ENCODE measurements at regions not wholly inside any gene's neighbourhood (a gene's known extent, or its start where the extent isn't known, plus 50 kb on each side); places are given as distances from the start of the nearest gene placed in this dataset.
"Not testable (repeated sequence)": the region's sequence is repeated elsewhere in the genome, so short reads cannot be mapped to it uniquely, and the experiment has no call there.

GRCh38 chr7:34396437-34397064 lies 261.5 kb upstream of the NPSR1 start:
- no peak for DNase-seq

DNA sequence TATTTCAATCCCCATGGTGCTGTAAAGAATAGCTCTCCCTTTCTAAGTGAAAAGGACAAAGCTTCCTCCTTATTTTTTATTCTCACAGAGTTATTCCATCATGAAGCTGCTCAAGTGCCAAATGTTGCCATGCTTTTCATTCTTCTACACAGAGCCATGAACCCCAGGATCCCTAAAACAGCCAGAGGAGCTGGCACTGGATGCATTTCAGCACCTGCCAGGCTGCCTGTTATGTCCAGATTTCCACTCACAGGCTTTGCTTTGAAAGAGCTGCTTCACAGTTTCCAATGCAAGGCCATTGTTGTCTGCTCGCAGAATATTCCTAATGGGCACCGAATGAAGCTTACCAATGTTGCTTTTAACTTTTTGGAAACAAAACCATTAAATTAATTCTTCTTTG lies 256.2 kb upstream of the NPSR1 start:
- no peak for DNase-seq

GRCh38 chr7:34406848-34407530 lies 251.0 kb upstream of the NPSR1 start:
- DNase-seq = no peak

DNA sequence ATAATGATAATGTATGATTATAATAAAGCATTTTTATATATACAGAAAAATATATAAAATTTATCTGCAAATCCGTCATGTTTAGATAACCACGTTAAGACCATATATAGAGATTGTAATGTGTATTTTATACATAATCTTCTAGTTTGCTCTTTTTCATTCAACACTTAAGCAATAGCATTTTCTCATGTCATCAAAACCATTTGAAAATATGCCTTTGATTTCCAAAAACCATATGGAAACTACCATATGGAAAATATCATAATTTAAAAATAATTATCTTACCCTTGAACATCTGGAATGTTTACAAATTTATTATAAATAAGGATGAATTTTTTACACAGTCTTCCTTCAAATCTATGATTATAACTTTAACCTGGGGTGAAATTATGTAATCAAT lies 250.4 kb upstream of the NPSR1 start:
- DNase-seq = no peak

- no peak for DNase-seq
These were observed 240.2 kb upstream of the NPSR1 start for GRCh38 chr7:34417781-34418180.

GRCh38 chr7:34421526-34421925 lies 236.5 kb upstream of the NPSR1 start:
- DNase-seq = no peak

DNA sequence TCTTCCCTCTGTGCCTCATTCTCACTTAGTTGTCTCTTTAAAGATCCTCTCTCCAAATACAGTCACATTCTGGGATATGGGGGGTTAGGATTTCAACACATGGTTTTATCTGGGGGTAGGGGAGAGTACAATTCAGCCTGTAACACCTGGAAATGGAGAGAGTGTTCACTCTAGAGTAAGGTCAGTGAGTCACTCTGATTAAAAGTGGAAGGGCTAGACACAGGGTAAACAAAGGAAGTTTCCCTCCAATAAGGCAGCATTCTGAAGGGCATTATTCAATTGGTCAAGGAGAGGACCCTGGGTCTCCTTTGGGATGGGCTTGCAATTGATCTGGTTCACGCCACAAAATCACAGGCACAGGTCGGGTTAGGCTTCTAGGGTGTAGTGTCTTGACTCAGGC lies 232.8 kb upstream of the NPSR1 start:
- DNase-seq = no peak

GRCh38 chr7:34425631-34426384 lies 232.2 kb upstream of the NPSR1 start:
- no peak for DNase-seq

GRCh38 chr7:34430456-34430855 lies 227.6 kb upstream of the NPSR1 start:
- DNase-seq = no peak

- DNase-seq = no peak
These were observed 219.6 kb upstream of the NPSR1 start for GRCh38 chr7:34438436-34438835.

DNA sequence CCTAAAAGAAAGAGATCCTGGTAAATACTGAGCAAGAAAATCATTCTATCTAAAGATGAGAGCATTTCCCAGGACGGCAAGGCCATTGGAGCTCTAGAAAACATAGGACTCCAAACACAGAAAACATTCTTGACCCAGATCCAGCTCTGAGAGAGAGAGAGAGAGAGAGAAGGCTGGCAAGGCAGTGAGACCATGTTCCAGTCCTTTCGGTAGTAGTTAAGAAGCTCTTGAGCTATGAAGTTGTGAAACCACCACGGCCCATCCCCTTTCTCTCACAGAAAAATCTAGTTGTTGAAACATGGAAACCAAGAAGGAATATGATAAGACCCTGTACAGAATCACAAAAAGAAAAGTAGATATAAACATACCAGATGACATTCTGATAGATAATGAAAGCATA lies 212.4 kb upstream of the NPSR1 start:
- DNase-seq = no peak

DNA sequence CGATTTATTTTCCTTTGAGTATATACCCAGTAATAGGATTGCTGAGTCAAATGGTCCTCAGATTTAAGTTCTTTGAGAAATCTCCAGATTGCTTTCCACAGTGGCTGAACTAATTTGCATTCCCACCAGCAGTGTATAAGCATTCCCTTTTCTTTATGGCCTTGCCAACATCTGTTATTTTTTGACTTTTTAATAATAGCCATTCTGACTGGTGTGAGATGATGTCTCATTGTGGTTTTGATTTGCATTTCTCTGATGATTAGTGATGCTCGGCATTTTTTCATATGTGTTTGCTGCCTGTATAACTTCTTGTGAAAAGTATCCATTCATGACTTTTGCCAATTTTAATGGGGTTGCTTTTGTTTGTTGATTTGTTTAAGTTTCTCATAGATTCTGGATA lies 209.5 kb upstream of the NPSR1 start:
- DNase-seq = not testable (repeated sequence)

GRCh38 chr7:34449765-34450164 lies 208.3 kb upstream of the NPSR1 start:
- no peak for DNase-seq

GRCh38 chr7:34451183-34451582 lies 206.8 kb upstream of the NPSR1 start:
- no peak for DNase-seq

GRCh38 chr7:34451923-34452322 lies 206.1 kb upstream of the NPSR1 start:
- DNase-seq = no peak

GRCh38 chr7:34452363-34452762 lies 205.7 kb upstream of the NPSR1 start:
- DNase-seq = no peak

- DNase-seq = no peak
These were observed 204.9 kb upstream of the NPSR1 start for GRCh38 chr7:34453150-34453549.

DNA sequence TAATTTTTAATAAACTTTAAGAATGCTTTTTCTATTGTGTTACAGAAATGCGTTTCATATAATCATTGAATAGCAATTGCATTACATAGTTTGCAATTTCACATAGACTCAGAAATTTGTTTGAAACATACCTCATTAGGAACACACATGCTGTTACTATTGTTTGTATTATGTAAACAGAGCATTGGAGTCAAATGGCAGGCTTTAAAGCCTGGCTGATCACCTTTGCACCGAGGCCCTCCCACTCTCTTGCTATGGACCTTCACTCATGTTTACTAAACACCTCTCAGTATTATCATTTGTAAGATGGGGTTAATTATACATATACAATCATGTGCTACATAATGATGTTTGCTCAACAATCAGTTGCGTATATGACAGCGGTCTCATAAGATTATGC lies 203.6 kb upstream of the NPSR1 start:
- DNase-seq = no peak

DNA sequence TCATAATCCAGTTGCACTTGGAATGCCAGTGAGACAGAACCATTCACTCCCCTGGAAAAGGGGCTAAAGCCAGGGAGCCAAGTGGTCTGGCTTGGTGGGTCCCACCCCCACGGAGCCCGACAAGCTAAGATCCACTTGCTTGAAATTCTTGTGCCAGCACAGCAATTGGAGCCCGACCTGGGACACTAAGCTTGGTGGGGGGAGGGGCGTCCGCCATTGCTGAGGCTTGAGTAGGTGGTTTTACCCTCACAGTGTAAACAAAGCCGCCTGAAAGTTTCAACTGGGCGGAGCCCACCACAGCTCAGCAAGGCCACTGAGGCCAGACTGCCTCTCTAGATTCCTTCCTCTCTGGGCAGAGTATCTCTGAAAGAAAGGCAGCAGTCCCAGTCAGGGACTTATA lies 200.7 kb upstream of the NPSR1 start:
- DNase-seq = no peak

DNA sequence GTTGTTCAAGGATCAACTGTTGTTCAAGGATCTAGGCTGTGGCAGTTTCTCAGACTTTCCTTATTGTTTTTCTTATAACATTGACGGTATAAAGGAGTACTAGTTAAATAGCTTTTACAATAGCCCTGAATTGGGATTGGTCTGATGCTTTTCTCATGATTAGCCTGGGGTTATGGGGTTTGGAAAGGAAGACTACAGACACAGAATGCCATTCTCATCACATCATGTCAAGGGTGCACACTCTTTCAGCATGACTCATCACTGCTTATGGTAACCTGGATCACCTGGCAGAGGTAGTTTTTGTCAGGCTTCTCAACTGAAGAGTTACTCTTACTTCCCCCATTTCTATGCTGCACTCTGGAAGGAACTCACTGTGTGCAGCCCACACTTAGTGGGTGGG lies 194.2 kb upstream of the NPSR1 start:
- DNase-seq = no peak

GRCh38 chr7:34471844-34472243 lies 186.2 kb upstream of the NPSR1 start:
- no peak for DNase-seq

DNA sequence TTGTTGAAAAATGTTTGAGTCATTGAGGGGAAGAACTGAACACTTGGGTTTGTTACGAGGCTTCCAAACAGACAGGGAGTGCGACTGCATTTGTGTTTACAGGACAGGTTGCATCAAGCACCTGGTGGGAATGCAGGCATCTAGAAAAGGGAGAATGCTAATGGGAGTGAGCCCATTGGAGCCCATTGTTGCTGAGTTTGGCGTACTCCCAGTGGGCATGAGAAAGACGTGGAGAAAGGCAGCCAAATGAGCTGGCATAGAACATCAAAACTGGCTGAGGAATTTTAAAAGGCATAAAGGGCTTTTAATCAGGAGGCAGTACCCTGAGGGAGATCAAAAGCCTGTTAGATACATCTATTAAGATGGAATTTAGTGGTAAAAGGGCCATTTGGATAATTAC lies 171.6 kb upstream of the NPSR1 start:
- DNase-seq = no peak

GRCh38 chr7:34487391-34488115 lies 170.5 kb upstream of the NPSR1 start:
- no peak for DNase-seq
